Stimulated activated memory B cell treated with anti-CD40 and anti-IgM and Interleukin-4, amounts not matched to agents 10 μg/mL and 1 μg/mL and 100 μg/mL, for 72 hours (primary cell): ENCODE measurements at regions not wholly inside any gene's neighbourhood (a gene's known extent, or its start where the extent isn't known, plus 50 kb on each side); places are given as distances from the start of the nearest gene placed in this dataset.
A peak's percentile ranks its signal among the peaks of the same experiment; 100 is the strongest.
"Not testable (repeated sequence)": the region's sequence is repeated elsewhere in the genome, so short reads cannot be mapped to it uniquely, and the experiment has no call there.

Source experiments
- ATAC-seq: fragments of 150-1000 bp; cut with Tn5 transposase; 2 replicates; pipeline ENCODE4 v1.10.0; 2021
- H3K27ac Mint-ChIP-seq: one replicate; pipeline ENCODE4 v1.8.0; 2022; ENCODE audit warnings: mild to moderate bottlenecking, mixed read lengths
- H3K27me3 Mint-ChIP-seq: one replicate; pipeline ENCODE4 v1.8.0; 2022; ENCODE audit warnings: mixed read lengths
- H3K36me3 Mint-ChIP-seq: one replicate; pipeline ENCODE4 v1.8.0; 2022; ENCODE audit warnings: mixed read lengths
- H3K4me1 Mint-ChIP-seq: one replicate; pipeline ENCODE4 v1.8.0; 2022; ENCODE audit warnings: mixed read lengths
- H3K4me3 Mint-ChIP-seq: one replicate; pipeline ENCODE4 v1.8.0; 2022; ENCODE audit warnings: mild to moderate bottlenecking, moderate library complexity, mixed read lengths
- H3K9me3 Mint-ChIP-seq: one replicate; pipeline ENCODE4 v1.8.0; 2022; ENCODE audit warnings: mixed read lengths

DNA sequence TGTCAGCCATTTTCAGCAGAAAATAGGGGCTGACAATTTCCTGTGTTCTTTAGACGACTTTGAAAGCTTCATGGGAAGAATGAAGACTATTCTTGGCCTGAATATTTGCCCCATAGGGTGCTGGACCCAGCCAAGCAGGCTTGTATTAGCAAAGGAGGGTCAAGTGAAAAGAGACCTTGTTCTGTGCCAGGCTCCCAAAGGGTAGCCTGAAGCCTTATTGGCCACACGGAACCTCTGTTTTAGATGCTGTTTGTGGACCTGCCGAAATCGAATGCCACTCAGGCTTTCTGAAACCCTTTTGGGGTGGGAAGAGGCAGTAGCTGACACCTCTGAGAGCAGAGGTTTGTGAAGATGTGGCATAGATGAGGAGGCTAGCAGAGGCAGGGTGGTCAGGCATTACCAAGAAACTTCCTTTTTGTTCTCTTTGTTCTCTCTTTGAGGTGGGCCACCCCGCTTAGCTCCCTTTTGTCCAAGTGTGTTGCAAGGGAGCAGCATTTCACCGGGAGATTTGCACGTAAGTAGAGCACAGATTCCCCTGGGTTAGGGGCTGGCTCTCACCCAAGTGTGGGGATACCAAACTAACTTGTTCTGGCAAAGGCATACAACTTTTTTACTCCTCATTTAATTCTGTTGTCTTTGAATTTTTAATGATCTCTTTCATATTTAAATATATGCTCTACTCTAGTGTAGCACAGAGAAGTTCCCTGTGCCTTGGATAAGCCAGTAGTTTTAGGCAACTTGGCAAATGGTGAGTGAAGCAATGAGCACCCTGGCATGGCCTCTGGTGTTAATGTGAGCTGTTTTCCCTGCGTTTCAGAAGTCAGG is 174.0 kb upstream of the EEPD1 start:
- not testable (repeated sequence) for H3K4me1 Mint-ChIP-seq, H3K36me3 Mint-ChIP-seq, H3K4me3 Mint-ChIP-seq, ATAC-seq, H3K27me3 Mint-ChIP-seq, H3K9me3 Mint-ChIP-seq, H3K27ac Mint-ChIP-seq

GRCh38 chr7:35982600-35982999 is 170.5 kb upstream of the EEPD1 start:
- Mint-ChIP-seq H3K27me3 (peaks cover 10% of the 10 kb centered on the region), H3K9me3 (no peaks in the 10 kb centered on the region), H3K4me3 (no peak overlapping the region), H3K27ac (no peak overlapping the region), H3K36me3 (no peaks in the 10 kb centered on the region), H3K4me1 (no peaks in the 10 kb centered on the region)
- no peak for ATAC-seq

DNA sequence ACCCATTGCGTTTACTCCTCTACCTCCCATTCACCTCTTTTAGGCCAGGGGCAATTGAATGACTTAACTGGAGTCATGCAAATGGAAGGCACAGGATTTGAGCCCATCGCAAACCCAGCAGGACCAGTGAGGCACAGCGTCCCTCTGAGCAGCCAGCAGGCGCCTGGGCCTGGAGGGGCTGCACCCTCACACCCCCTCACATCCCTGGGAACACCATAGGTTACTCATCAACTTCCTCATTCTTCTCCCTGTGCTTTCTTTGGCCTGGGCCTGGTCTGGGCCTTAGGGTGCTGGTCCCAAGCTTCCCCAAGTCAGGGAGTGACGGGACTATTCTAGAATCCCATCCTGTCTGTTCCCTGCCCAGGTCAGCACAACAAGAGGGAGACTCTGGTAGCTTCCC is 169.4 kb upstream of the EEPD1 start:
- Mint-ChIP-seq H3K27me3 (peaks cover 10% of the 10 kb centered on the region), H3K27ac (no peak overlapping the region), H3K9me3 (no peaks in the 10 kb centered on the region), H3K36me3 (no peaks in the 10 kb centered on the region), H3K4me1 (no peaks in the 10 kb centered on the region), H3K4me3 (no peak overlapping the region)
- no peak for ATAC-seq

- Mint-ChIP-seq H3K27ac (no peak overlapping the region), H3K4me1 (no peaks in the 10 kb centered on the region), H3K4me3 (no peak overlapping the region), H3K36me3 (no peaks in the 10 kb centered on the region), H3K27me3 (peaks cover 10% of the 10 kb centered on the region), H3K9me3 (no peaks in the 10 kb centered on the region)
- peak; percentile 90 for ATAC-seq
Measured at GRCh38 chr7:35985126-35985754, 167.8 kb upstream of the EEPD1 start.

DNA sequence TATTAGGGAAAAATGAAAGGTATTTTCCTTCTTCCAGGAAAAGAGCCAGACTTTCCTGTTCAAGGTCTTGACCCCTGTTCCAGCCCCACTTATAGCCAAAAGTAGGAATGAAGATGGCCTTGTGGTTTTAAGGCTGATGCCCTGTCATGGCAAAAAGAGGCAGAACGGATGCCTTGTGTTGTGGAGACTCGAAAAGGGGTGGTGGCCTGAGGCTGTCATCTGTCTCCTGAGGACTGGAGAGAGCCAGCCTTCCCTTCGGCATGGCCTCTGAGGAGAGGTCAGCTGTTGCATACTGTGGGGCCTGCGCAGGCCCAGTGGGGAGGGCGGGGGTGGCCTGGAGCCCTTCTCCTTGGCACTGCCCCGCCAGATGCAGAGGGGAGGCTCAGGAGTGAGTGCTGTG is 166.0 kb upstream of the EEPD1 start:
- no peak overlapping the region for H3K27ac Mint-ChIP-seq
- H3K36me3 Mint-ChIP-seq: no peaks in the 10 kb centered on the region
- no peak overlapping the region for H3K4me3 Mint-ChIP-seq
- ATAC-seq: no peak
- H3K27me3 Mint-ChIP-seq: peaks cover 10% of the 10 kb centered on the region
- H3K9me3 Mint-ChIP-seq: no peaks in the 10 kb centered on the region
- H3K4me1 Mint-ChIP-seq: peaks cover 6% of the 10 kb centered on the region

GRCh38 chr7:35988105-35988504 is 164.9 kb upstream of the EEPD1 start:
- Mint-ChIP-seq H3K27ac (no peak overlapping the region), H3K4me3 (no peak overlapping the region), H3K27me3 (peaks cover 10% of the 10 kb centered on the region), H3K36me3 (no peaks in the 10 kb centered on the region), H3K4me1 (peaks cover 6% of the 10 kb centered on the region), H3K9me3 (no peaks in the 10 kb centered on the region)
- no peak for ATAC-seq

DNA sequence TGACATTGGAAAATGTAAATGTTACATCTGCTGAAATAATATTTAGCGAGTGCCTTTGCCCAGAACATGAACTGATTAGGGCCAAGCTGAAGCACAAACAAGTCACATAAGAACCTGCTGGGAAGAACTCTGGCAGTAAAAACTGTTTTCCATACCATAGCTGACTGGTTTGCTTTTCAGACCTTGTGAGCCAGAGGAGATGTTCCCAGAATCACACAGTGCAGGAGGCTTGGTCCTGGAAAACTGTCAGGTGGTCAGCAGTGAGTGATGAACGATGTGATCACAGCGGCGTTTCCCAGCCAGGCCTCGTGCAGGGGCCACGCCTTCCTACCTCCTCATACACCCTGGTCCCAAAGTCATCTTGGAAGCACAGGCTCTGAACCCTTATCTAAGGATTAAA is 164.2 kb upstream of the EEPD1 start:
- Mint-ChIP-seq H3K27ac (no peak overlapping the region), H3K9me3 (no peaks in the 10 kb centered on the region), H3K4me1 (peaks cover 6% of the 10 kb centered on the region), H3K36me3 (no peaks in the 10 kb centered on the region), H3K4me3 (no peak overlapping the region), H3K27me3 (peaks cover 6% of the 10 kb centered on the region)
- ATAC-seq: no peak

GRCh38 chr7:35991511-35992232 is 161.4 kb upstream of the EEPD1 start:
- H3K9me3 Mint-ChIP-seq: no peaks in the 10 kb centered on the region
- no peak overlapping the region for H3K27ac Mint-ChIP-seq
- H3K4me3 Mint-ChIP-seq: no peak overlapping the region
- no peak for ATAC-seq
- peaks cover 6% of the 10 kb centered on the region for H3K4me1 Mint-ChIP-seq
- no peaks in the 10 kb centered on the region for H3K36me3 Mint-ChIP-seq
- no peaks in the 10 kb centered on the region for H3K27me3 Mint-ChIP-seq

DNA sequence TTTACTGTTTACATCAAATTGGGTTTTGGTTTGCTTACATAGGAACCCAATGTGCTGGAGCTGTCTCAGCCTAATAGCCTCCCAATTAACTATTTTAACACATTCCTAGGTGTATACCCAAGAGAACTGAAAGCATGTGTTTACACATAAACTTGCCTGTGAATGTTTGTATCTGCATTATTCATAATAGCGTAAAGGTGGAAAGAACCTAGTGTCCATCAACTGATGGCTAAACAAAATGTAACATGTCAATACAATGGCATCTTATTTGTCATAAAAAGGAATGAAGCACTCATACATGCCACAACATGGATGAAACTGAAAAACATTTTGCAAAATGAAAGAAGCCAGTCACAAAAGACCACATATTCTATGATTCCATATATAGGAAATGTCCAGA is 160.6 kb upstream of the EEPD1 start:
- H3K36me3 Mint-ChIP-seq: no peaks in the 10 kb centered on the region
- H3K27ac Mint-ChIP-seq: no peak overlapping the region
- no peak overlapping the region for H3K4me3 Mint-ChIP-seq
- H3K4me1 Mint-ChIP-seq: peaks cover 6% of the 10 kb centered on the region
- H3K9me3 Mint-ChIP-seq: no peaks in the 10 kb centered on the region
- no peak for ATAC-seq
- no peaks in the 10 kb centered on the region for H3K27me3 Mint-ChIP-seq

- Mint-ChIP-seq H3K4me3 (no peak overlapping the region), H3K36me3 (no peaks in the 10 kb centered on the region), H3K27ac (no peak overlapping the region), H3K27me3 (no peaks in the 10 kb centered on the region), H3K9me3 (no peaks in the 10 kb centered on the region), H3K4me1 (peaks cover 6% of the 10 kb centered on the region)
- ATAC-seq: no peak
Measured at GRCh38 chr7:35993113-35993512, 159.9 kb upstream of the EEPD1 start.

DNA sequence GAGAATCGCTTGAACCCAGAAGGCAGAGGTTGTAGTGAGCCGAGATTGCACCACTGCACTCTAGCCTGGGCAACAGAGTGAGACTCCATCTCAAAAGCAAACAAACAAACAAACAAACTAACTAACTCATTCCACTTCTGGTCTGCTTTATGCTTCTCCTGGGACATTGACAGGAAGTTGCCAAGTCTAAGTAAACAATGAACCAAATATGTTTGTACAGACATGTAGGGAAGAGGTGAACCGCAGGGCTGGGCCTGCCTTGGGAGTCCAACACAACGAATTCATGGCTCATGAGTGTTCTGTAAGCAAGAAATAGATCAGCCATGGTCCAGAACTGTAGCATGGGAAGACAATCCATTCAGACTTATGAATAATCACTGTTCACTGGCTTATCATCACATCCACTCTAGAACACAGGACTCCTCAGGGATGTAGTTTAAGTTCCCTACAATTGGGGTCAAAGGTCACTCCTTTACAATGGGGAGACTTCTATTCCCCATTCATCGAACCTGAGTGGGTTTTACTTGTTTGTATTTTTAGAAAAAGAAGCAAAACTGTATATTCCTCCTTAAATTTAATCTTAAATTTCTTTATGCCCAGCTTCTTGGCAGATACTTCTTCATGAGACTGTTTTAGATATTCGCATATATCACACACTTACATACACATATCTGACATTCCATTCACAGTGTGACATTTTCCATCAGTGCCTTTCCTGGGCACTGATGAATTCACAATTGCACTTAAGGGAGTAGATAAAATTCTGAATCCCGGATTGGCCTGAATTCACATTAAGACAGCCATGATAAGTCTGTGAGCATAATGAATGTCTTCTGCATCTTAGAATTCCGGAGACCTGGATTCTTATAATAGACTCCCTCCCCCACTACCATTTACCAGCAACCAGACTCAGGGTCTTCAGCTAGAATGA is 159.1 kb upstream of the EEPD1 start:
- no peak overlapping the region for H3K27ac Mint-ChIP-seq
- H3K36me3 Mint-ChIP-seq: no peaks in the 10 kb centered on the region
- ATAC-seq: no peak
- H3K27me3 Mint-ChIP-seq: no peaks in the 10 kb centered on the region
- H3K4me1 Mint-ChIP-seq: peaks cover 6% of the 10 kb centered on the region
- H3K9me3 Mint-ChIP-seq: no peaks in the 10 kb centered on the region
- H3K4me3 Mint-ChIP-seq: no peak overlapping the region

DNA sequence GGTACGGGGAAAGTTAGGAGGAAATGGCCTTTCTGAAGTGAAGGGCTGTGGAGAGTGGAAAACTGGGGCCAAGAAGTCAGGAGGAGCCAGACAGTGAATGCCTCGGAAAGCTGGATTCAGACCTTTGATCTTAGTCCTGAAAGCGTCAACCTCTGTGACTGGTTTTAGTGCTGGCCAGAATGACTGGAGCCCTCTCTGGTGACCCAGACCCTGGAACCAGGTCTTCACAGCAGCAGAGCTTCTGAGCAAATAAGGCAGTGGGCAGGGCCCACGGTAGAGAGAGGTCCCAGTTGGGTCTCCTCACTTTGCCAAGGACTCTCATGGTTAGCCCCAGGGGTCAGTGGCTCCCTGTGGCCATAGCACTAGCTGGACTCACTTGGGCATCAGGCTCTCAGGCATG is 157.7 kb upstream of the EEPD1 start:
- H3K36me3 Mint-ChIP-seq: no peaks in the 10 kb centered on the region
- no peaks in the 10 kb centered on the region for H3K9me3 Mint-ChIP-seq
- ATAC-seq: no peak
- H3K27ac Mint-ChIP-seq: no peak overlapping the region
- H3K4me3 Mint-ChIP-seq: no peak overlapping the region
- H3K4me1 Mint-ChIP-seq: peaks cover 6% of the 10 kb centered on the region
- no peaks in the 10 kb centered on the region for H3K27me3 Mint-ChIP-seq

- no peaks in the 10 kb centered on the region for H3K27me3 Mint-ChIP-seq
- no peak for ATAC-seq
- H3K36me3 Mint-ChIP-seq: no peaks in the 10 kb centered on the region
- H3K4me3 Mint-ChIP-seq: no peak overlapping the region
- no peaks in the 10 kb centered on the region for H3K4me1 Mint-ChIP-seq
- H3K27ac Mint-ChIP-seq: no peak overlapping the region
- peaks cover 3% of the 10 kb centered on the region for H3K9me3 Mint-ChIP-seq
Measured at GRCh38 chr7:35998481-35998880, 154.6 kb upstream of the EEPD1 start.

DNA sequence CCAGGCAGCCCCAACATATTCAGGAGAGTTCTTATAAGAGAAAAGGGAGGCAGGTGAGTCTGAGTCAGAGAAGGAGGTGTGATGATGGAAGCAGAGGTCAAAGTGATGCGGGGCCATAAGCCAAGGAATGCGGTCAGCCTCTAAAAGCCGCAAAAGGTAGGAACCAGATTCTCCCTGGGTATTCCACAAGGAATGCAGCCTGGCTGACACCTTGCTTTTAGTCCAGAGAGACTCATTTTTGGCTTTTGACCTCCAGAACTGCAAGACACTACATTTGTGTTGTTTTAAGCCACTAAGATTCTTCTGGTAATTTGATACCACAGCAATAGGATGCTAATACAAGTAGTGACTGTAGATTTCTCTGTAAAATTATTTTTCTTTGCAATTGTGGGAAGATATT is 151.5 kb upstream of the EEPD1 start:
- no peaks in the 10 kb centered on the region for H3K36me3 Mint-ChIP-seq
- ATAC-seq: no peak
- H3K27ac Mint-ChIP-seq: no peak overlapping the region
- no peak overlapping the region for H3K4me3 Mint-ChIP-seq
- H3K4me1 Mint-ChIP-seq: no peaks in the 10 kb centered on the region
- H3K9me3 Mint-ChIP-seq: peaks cover 3% of the 10 kb centered on the region
- no peaks in the 10 kb centered on the region for H3K27me3 Mint-ChIP-seq

GRCh38 chr7:36002900-36003299 is 150.2 kb upstream of the EEPD1 start:
- H3K9me3 Mint-ChIP-seq: peaks cover 3% of the 10 kb centered on the region
- H3K27ac Mint-ChIP-seq: no peak overlapping the region
- no peak for ATAC-seq
- no peaks in the 10 kb centered on the region for H3K4me1 Mint-ChIP-seq
- H3K4me3 Mint-ChIP-seq: no peak overlapping the region
- H3K36me3 Mint-ChIP-seq: no peaks in the 10 kb centered on the region
- no peaks in the 10 kb centered on the region for H3K27me3 Mint-ChIP-seq
